HUES48 (cell line): ENCODE measurements at regions not wholly inside any gene's neighbourhood (a gene's known extent, or its start where the extent isn't known, plus 50 kb on each side); places are given as distances from the start of the nearest gene placed in this dataset.
"Not testable (repeated sequence)": the region's sequence is repeated elsewhere in the genome, so short reads cannot be mapped to it uniquely, and the experiment has no call there.

Experiments
- H3K27ac ChIP-seq: one replicate; pipeline ENCODE4 v1.7.0; 2013; ENCODE audit warnings: low read depth, low read length, inconsistent platforms
- H3K27me3 ChIP-seq: 2 replicates; pipeline ENCODE4 v1.6.1; 2013; ENCODE audit warnings: mild to moderate bottlenecking, low read length; ENCODE audit not compliant: control insufficient read depth, insufficient read depth
- H3K36me3 ChIP-seq: 2 replicates; pipeline ENCODE4 v1.6.1; 2013; ENCODE audit warnings: low read length; ENCODE audit not compliant: control insufficient read depth, insufficient read depth
- H3K4me1 ChIP-seq: 2 replicates; pipeline ENCODE4 v1.6.1; 2013; ENCODE audit warnings: mild to moderate bottlenecking, low read length; ENCODE audit not compliant: control insufficient read depth, insufficient read depth
- H3K4me3 ChIP-seq: 2 replicates; pipeline ENCODE4 v1.5.1; 2013; ENCODE audit warnings: mild to moderate bottlenecking, low read depth, low read length
- H3K9ac ChIP-seq: 2 replicates; pipeline ENCODE4 v1.6.1; 2013; ENCODE audit warnings: mild to moderate bottlenecking, low read depth, low read length, moderate library complexity
- H3K9me3 ChIP-seq: 2 replicates; pipeline ENCODE4 v1.6.1; 2013; ENCODE audit warnings: low read length; ENCODE audit not compliant: control insufficient read depth, insufficient read depth

- no peak overlapping the region for H3K9ac ChIP-seq
- H3K27me3 ChIP-seq = no peaks in the 10 kb centered on the region
- no peaks in the 10 kb centered on the region for H3K36me3 ChIP-seq
- H3K27ac ChIP-seq = no peak overlapping the region
- H3K4me3 ChIP-seq = no peak overlapping the region
- H3K9me3 ChIP-seq = peaks cover 13% of the 10 kb centered on the region
- no peaks in the 10 kb centered on the region for H3K4me1 ChIP-seq
Measured at GRCh38 chr3:166527325-166527724, 690.1 kb upstream of the BCHE start.

- no peak overlapping the region for H3K27ac ChIP-seq
Measured at GRCh38 chr3:166526881-166527280, 689.7 kb upstream of the BCHE start.

GRCh38 chr3:166522017-166522416 lies 684.8 kb upstream of the BCHE start:
- Histone ChIP-seq H3K36me3 (no peaks in the 10 kb centered on the region), H3K27ac (no peak overlapping the region)

More at GRCh38 chr3:166526881-166527280, 689.7 kb upstream of the BCHE start:
- Histone ChIP-seq H3K4me1 (no peaks in the 10 kb centered on the region; the same call in 1 of the 2 replicates), H3K4me3 (no peak overlapping the region), H3K27me3 (no peaks in the 10 kb centered on the region), H3K9me3 (peaks cover 9% of the 10 kb centered on the region), H3K9ac (no peak overlapping the region), H3K36me3 (no peaks in the 10 kb centered on the region)

GRCh38 chr3:166519443-166519842 lies 682.2 kb upstream of the BCHE start:
- Histone ChIP-seq H3K4me3 (no peak overlapping the region), H3K27me3 (no peaks in the 10 kb centered on the region), H3K27ac (no peak overlapping the region), H3K4me1 (no peaks in the 10 kb centered on the region; the same call in 1 of the 2 replicates), H3K36me3 (no peaks in the 10 kb centered on the region), H3K9me3 (no peaks in the 10 kb centered on the region), H3K9ac (no peak overlapping the region)

More at GRCh38 chr3:166522017-166522416, 684.8 kb upstream of the BCHE start:
- Histone ChIP-seq H3K9ac (no peak overlapping the region), H3K4me3 (no peak overlapping the region), H3K27me3 (no peaks in the 10 kb centered on the region), H3K4me1 (no peaks in the 10 kb centered on the region; the same call in 1 of the 2 replicates), H3K9me3 (no peaks in the 10 kb centered on the region)

- H3K9ac ChIP-seq = no peak overlapping the region
- no peak overlapping the region for H3K4me3 ChIP-seq
- no peaks in the 10 kb centered on the region for H3K27me3 ChIP-seq
- H3K9me3 ChIP-seq = no peaks in the 10 kb centered on the region
- H3K4me1 ChIP-seq = no peaks in the 10 kb centered on the region; the same call in 1 of the 2 replicates
- no peaks in the 10 kb centered on the region for H3K36me3 ChIP-seq
- no peak overlapping the region for H3K27ac ChIP-seq
Measured at GRCh38 chr3:166518040-166518439, 680.8 kb upstream of the BCHE start.

- Histone ChIP-seq H3K4me1 (no peaks in the 10 kb centered on the region), H3K9ac (no peak overlapping the region), H3K27ac (no peak overlapping the region), H3K36me3 (no peaks in the 10 kb centered on the region), H3K27me3 (no peaks in the 10 kb centered on the region), H3K4me3 (no peak overlapping the region), H3K9me3 (no peaks in the 10 kb centered on the region; the same call in 1 of the 2 replicates)
Measured at GRCh38 chr3:166510382-166510781, 673.2 kb upstream of the BCHE start.

GRCh38 chr3:166500420-166500819 lies 663.2 kb upstream of the BCHE start:
- not testable (repeated sequence) for H3K36me3 ChIP-seq, H3K4me3 ChIP-seq, H3K9ac ChIP-seq, H3K27me3 ChIP-seq, H3K9me3 ChIP-seq, H3K27ac ChIP-seq
- H3K4me1 ChIP-seq = peaks cover 12% of the 10 kb centered on the region

GRCh38 chr3:166499636-166500035 lies 662.4 kb upstream of the BCHE start:
- H3K4me1 ChIP-seq = peaks cover 12% of the 10 kb centered on the region
- H3K9ac ChIP-seq = no peak overlapping the region
- no peaks in the 10 kb centered on the region for H3K27me3 ChIP-seq
- H3K36me3 ChIP-seq = no peaks in the 10 kb centered on the region
- H3K4me3 ChIP-seq = no peak overlapping the region
- H3K9me3 ChIP-seq = no peaks in the 10 kb centered on the region
- no peak overlapping the region for H3K27ac ChIP-seq

GRCh38 chr3:166498446-166498845 lies 661.2 kb upstream of the BCHE start:
- Histone ChIP-seq H3K4me3 (no peak overlapping the region), H3K9me3 (no peaks in the 10 kb centered on the region)

GRCh38 chr3:166489826-166490225 lies 652.6 kb upstream of the BCHE start:
- Histone ChIP-seq H3K4me3 (no peak overlapping the region), H3K27ac (no peak overlapping the region), H3K9me3 (no peaks in the 10 kb centered on the region), H3K4me1 (no peaks in the 10 kb centered on the region), H3K36me3 (no peaks in the 10 kb centered on the region), H3K27me3 (no peaks in the 10 kb centered on the region), H3K9ac (no peak overlapping the region)

More at GRCh38 chr3:166498446-166498845, 661.2 kb upstream of the BCHE start:
- H3K36me3 ChIP-seq = no peaks in the 10 kb centered on the region
- no peaks in the 10 kb centered on the region for H3K27me3 ChIP-seq
- no peak overlapping the region for H3K27ac ChIP-seq
- no peak overlapping the region for H3K9ac ChIP-seq
- H3K4me1 ChIP-seq = peaks cover 12% of the 10 kb centered on the region

GRCh38 chr3:166488977-166489672 lies 651.9 kb upstream of the BCHE start:
- no peak overlapping the region for H3K9ac ChIP-seq
- H3K4me1 ChIP-seq = no peaks in the 10 kb centered on the region
- H3K9me3 ChIP-seq = no peaks in the 10 kb centered on the region
- no peak overlapping the region for H3K4me3 ChIP-seq
- no peaks in the 10 kb centered on the region for H3K27me3 ChIP-seq
- H3K27ac ChIP-seq = no peak overlapping the region
- H3K36me3 ChIP-seq = no peaks in the 10 kb centered on the region
